HepG2 (cell line): ENCODE measurements at regions not wholly inside any gene's neighbourhood (a gene's known extent, or its start where the extent isn't known, plus 50 kb on each side); places are given as distances from the start of the nearest gene placed in this dataset.
"Not testable (repeated sequence)": the region's sequence is repeated elsewhere in the genome, so short reads cannot be mapped to it uniquely, and the experiment has no call there.

Experiments
- ATF1 ChIP-seq: IDR thresholded peaks from 2 replicates; pipeline ENCODE4 v1.6.1; 2016; ENCODE audit warnings: mild to moderate bottlenecking, control low read depth
- BCL3 ChIP-seq: sonication (generic); formaldehyde crosslinking; IDR thresholded peaks from 2 replicates; pipeline ENCODE4 v1.5.1; 2020; ENCODE audit warnings: mild to moderate bottlenecking, missing genetic modification reagents, moderate library complexity
- CENPT ChIP-seq: sonication (generic); formaldehyde crosslinking; IDR thresholded peaks from 2 replicates; pipeline ENCODE4 v1.8.0; 2022; ENCODE audit warnings: low read depth, mild to moderate bottlenecking, moderate library complexity, missing genetic modification reagents
- MAFK ChIP-seq, 2 experiments: IDR thresholded peaks in 1 of 2; conservative IDR thresholded peaks in 1 of 2; 2 replicates each; pipeline ENCODE4 v1.6.1; 2011; ENCODE audit warnings: improper control_type of control experiment in 2 of 2, low read length in 2 of 2
- POGK ChIP-seq: sonication (generic); formaldehyde crosslinking; conservative IDR thresholded peaks from 2 replicates; pipeline ENCODE4 v1.8.0; 2022; ENCODE audit warnings: mild to moderate bottlenecking, moderate library complexity, missing genetic modification reagents
- ZBTB7B ChIP-seq: sonication (generic); formaldehyde crosslinking; IDR thresholded peaks from 2 replicates; pipeline ENCODE4 v1.4.0; 2020; ENCODE audit warnings: missing genetic modification reagents
- ZNF101 ChIP-seq: sonication (generic); formaldehyde crosslinking; IDR thresholded peaks from 2 replicates; pipeline ENCODE4 v1.4.0; 2020; ENCODE audit warnings: mild to moderate bottlenecking, low read depth, missing genetic modification reagents, borderline replicate concordance
- ZSCAN22 ChIP-seq: sonication (generic); formaldehyde crosslinking; IDR thresholded peaks from 2 replicates; pipeline ENCODE4 v1.4.0; 2020; ENCODE audit warnings: mild to moderate bottlenecking, missing genetic modification reagents

DNA sequence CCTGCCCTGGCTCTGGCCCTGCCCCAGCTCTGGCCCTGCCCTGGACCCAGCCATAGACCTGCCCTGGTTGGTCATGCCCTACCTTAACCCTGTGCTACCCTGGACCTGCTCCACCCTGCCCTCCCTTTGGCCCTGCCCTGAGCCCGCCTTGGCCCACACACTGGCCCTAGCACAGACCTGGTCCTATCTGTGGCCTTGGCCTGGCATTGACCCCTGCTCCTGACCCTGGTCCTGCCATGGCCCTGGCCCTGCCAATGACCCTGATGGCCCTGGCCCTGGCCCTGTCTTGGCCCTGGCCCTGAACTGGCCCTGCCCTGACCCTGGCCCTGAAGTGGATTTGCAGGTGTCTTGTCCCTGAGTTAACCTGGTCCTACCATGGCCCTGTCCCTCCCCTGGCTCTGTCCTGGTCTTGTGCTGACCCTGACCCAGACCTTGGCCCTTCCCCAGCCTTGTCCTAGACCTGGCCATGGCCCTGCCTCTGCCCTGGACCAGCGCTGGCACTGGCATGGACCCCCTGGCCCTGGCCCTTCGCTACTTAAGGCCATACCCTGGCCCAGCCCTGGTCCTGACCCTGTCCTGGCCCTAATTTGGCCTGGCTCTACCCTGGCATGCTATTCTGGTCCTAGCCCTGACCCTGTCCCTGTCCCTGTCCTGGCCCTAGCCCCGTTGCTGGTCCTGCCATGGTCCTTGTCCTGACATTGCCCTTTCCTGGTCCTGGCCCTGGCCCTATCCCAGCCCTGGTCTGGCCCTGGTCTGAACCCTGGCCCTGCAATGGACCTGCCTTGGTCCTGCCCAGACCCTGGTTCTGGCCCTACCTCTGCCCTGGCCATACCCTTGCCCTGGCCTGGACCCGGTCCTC, 253.7 kb downstream of the TP53TG3F start:
- TF ChIP-seq ATF1 (CRISPR knock-in tag); POGK; ZNF101 (CRISPR knock-in tag); MAFK (conservative IDR thresholded peaks at IDR 0.05 in 1 of 2, IDR thresholded peaks at IDR 0.05 in 1 of 2; ENCODE audit: low read length in 2 of 2); CENPT; BCL3 (CRISPR knock-in tag); ZSCAN22 (CRISPR knock-in tag); ZBTB7B (CRISPR knock-in tag): not testable (repeated sequence)
